Astrocyte (in vitro differentiated cells and primary cell): ENCODE measurements at regions not wholly inside any gene's neighbourhood (a gene's known extent, or its start where the extent isn't known, plus 50 kb on each side); places are given as distances from the start of the nearest gene placed in this dataset.

Source experiments
- DNase-seq: peaks from one replicate; pipeline ENCODE4 v3.0.0-alpha.2; 2010; ENCODE audit warnings: low read depth
- FAIRE-seq: peaks from 2 replicates; lab custom pipeline; 2011; peaks lifted over from hg19 to GRCh38; lab: Jason Lieb, UNC
- H2AFZ ChIP-seq: 2 replicates; pipeline ENCODE4 v1.6.0; 2012; ENCODE audit warnings: low read depth, low read length, inconsistent platforms
- H3K27ac ChIP-seq: 2 replicates; pipeline ENCODE4 v1.5.1; 2011; ENCODE audit warnings: low read depth, low read length, inconsistent platforms
- H3K27me3 ChIP-seq: 2 replicates; pipeline ENCODE4 v1.6.0; 2011; ENCODE audit warnings: low read length, inconsistent platforms; ENCODE audit not compliant: insufficient read depth
- H3K36me3 ChIP-seq: 2 replicates; pipeline ENCODE4 v1.5.1; 2011; ENCODE audit warnings: low read length, inconsistent platforms; ENCODE audit not compliant: insufficient read depth
- H3K4me1 ChIP-seq: 2 replicates; pipeline ENCODE4 v1.5.1; 2011; ENCODE audit warnings: low read length, inconsistent platforms; ENCODE audit not compliant: insufficient read depth
- H3K4me2 ChIP-seq: 2 replicates; pipeline ENCODE4 v1.6.0; 2012; ENCODE audit warnings: low read length, inconsistent platforms
- H3K4me3 ChIP-seq: 2 replicates; pipeline ENCODE4 v1.5.1; 2011; ENCODE audit warnings: low read depth, mild to moderate bottlenecking, low read length, inconsistent platforms; ENCODE audit not compliant: insufficient read depth
- H3K79me2 ChIP-seq: 2 replicates; pipeline ENCODE4 v1.6.0; 2012; ENCODE audit warnings: mild to moderate bottlenecking, low read length, inconsistent platforms; ENCODE audit not compliant: insufficient read depth
- H3K9ac ChIP-seq: 2 replicates; pipeline ENCODE4 v1.6.0; 2012; ENCODE audit warnings: mild to moderate bottlenecking, low read length, inconsistent platforms
- H3K9me3 ChIP-seq: 2 replicates; pipeline ENCODE4 v1.5.1; 2012; ENCODE audit warnings: low read depth, mild to moderate bottlenecking, low read length, inconsistent platforms; ENCODE audit not compliant: insufficient read depth
- H4K20me1 ChIP-seq: 2 replicates; pipeline ENCODE4 v1.6.0; 2012; ENCODE audit warnings: low read length, inconsistent platforms; ENCODE audit not compliant: insufficient read depth
- H3K27ac Mint-ChIP-seq: one replicate; pipeline ENCODE4 v1.8.0; 2021; ENCODE audit warnings: mild to moderate bottlenecking, mixed read lengths; ENCODE audit not compliant: unreplicated experiment
- H3K27me3 Mint-ChIP-seq: one replicate; pipeline ENCODE4 v1.8.0; 2021; ENCODE audit warnings: low read depth, mixed read lengths; ENCODE audit not compliant: unreplicated experiment
- H3K36me3 Mint-ChIP-seq: one replicate; pipeline ENCODE4 v1.8.0; 2021; ENCODE audit warnings: low read depth, mixed read lengths; ENCODE audit not compliant: unreplicated experiment
- H3K4me1 Mint-ChIP-seq: one replicate; pipeline ENCODE4 v1.8.0; 2021; ENCODE audit warnings: low read depth, mixed read lengths; ENCODE audit not compliant: unreplicated experiment
- H3K4me3 Mint-ChIP-seq: one replicate; pipeline ENCODE4 v1.8.0; 2021; ENCODE audit warnings: mild to moderate bottlenecking, moderate library complexity, mixed read lengths; ENCODE audit not compliant: unreplicated experiment
- H3K9me3 Mint-ChIP-seq: one replicate; pipeline ENCODE4 v1.8.0; 2021; ENCODE audit warnings: mild to moderate bottlenecking, mixed read lengths; ENCODE audit not compliant: unreplicated experiment
- CTCF ChIP-seq: IDR thresholded peaks from 2 replicates; pipeline ENCODE4 v1.5.1; 2011; ENCODE audit warnings: low read depth, mild to moderate bottlenecking, inconsistent platforms, low read length, moderate library complexity; ENCODE audit not compliant: insufficient read depth
- EZH2 ChIP-seq: IDR thresholded peaks from 2 replicates; pipeline ENCODE4 v1.6.1; 2012; ENCODE audit warnings: mild to moderate bottlenecking, low read length, inconsistent platforms; ENCODE audit not compliant: insufficient read depth

- H3K27ac Mint-ChIP-seq, result no peak overlapping the region
- H2AFZ ChIP-seq, result no peak overlapping the region
- no peak for DNase-seq
- H3K4me2 ChIP-seq, result no peak overlapping the region
- H3K4me1 Mint-ChIP-seq, result no peaks in the 10 kb centered on the region
- H3K27me3 Mint-ChIP-seq, result no peaks in the 10 kb centered on the region
- peaks cover 2% of the 10 kb centered on the region for H3K9me3 Mint-ChIP-seq
- H3K27me3 ChIP-seq, result no peaks in the 10 kb centered on the region
- FAIRE-seq, result no peak
- no peaks in the 10 kb centered on the region for H3K79me2 ChIP-seq
- no peaks in the 10 kb centered on the region for H3K36me3 ChIP-seq
- H3K4me3 ChIP-seq, result no peak overlapping the region
- no peak overlapping the region for H3K27ac ChIP-seq
- no peaks in the 10 kb centered on the region for H4K20me1 ChIP-seq
- no peaks in the 10 kb centered on the region for H3K36me3 Mint-ChIP-seq
- TF ChIP-seq EZH2 (no peak), CTCF (no peak)
- H3K9me3 ChIP-seq, result peaks cover under 1% of the 10 kb centered on the region
- H3K4me3 Mint-ChIP-seq, result no peak overlapping the region
- H3K9ac ChIP-seq, result no peak overlapping the region
- H3K4me1 ChIP-seq, result no peaks in the 10 kb centered on the region
These were observed 93.6 kb downstream of the CD24 start for GRCh38 chr6:106880952-106881351.

- no peak overlapping the region for H3K27ac Mint-ChIP-seq
- H3K27me3 Mint-ChIP-seq, result no peaks in the 10 kb centered on the region
- FAIRE-seq (no peak), DNase-seq (no peak)
- H3K4me1 Mint-ChIP-seq, result peaks cover 15% of the 10 kb centered on the region
- Histone ChIP-seq H3K27me3 (no peaks in the 10 kb centered on the region), H2AFZ (no peak overlapping the region), H3K4me1 (peaks cover 4% of the 10 kb centered on the region), H3K4me3 (no peak overlapping the region), H3K9ac (no peak overlapping the region), H3K36me3 (no peaks in the 10 kb centered on the region), H3K4me2 (no peak overlapping the region), H4K20me1 (no peaks in the 10 kb centered on the region), H3K9me3 (peaks cover 7% of the 10 kb centered on the region), H3K79me2 (no peaks in the 10 kb centered on the region), H3K27ac (no peak overlapping the region)
- H3K9me3 Mint-ChIP-seq, result peaks cover 4% of the 10 kb centered on the region
- H3K36me3 Mint-ChIP-seq, result no peaks in the 10 kb centered on the region
- H3K4me3 Mint-ChIP-seq, result no peak overlapping the region
- TF ChIP-seq EZH2, result no peak
- no peak for TF ChIP-seq CTCF
These were observed 98.7 kb downstream of the CD24 start for GRCh38 chr6:106875782-106876321.

GRCh38 chr6:106874481-106874880 lies 100.0 kb downstream of the CD24 start:
- Mint-ChIP-seq H3K4me3 (no peak overlapping the region), H3K4me1 (peaks cover 27% of the 10 kb centered on the region), H3K27me3 (no peaks in the 10 kb centered on the region), H3K27ac (no peak overlapping the region), H3K9me3 (peaks cover 6% of the 10 kb centered on the region), H3K36me3 (no peaks in the 10 kb centered on the region)
- Histone ChIP-seq H3K9ac (no peak overlapping the region), H3K27ac (no peak overlapping the region), H3K4me1 (peaks cover 9% of the 10 kb centered on the region), H3K4me2 (no peak overlapping the region), H3K4me3 (no peak overlapping the region), H3K79me2 (no peaks in the 10 kb centered on the region), H3K36me3 (no peaks in the 10 kb centered on the region), H2AFZ (no peak overlapping the region), H3K27me3 (no peaks in the 10 kb centered on the region), H3K9me3 (peaks cover 7% of the 10 kb centered on the region), H4K20me1 (no peaks in the 10 kb centered on the region)
- no peak for FAIRE-seq
- no peak for DNase-seq
- no peak for TF ChIP-seq CTCF
- TF ChIP-seq EZH2, result no peak
